ENCODE measurements at regions not wholly inside any gene's neighbourhood (a gene's known extent, or its start where the extent isn't known, plus 50 kb on each side); places are given as distances from the start of the nearest gene placed in this dataset.

DNA sequence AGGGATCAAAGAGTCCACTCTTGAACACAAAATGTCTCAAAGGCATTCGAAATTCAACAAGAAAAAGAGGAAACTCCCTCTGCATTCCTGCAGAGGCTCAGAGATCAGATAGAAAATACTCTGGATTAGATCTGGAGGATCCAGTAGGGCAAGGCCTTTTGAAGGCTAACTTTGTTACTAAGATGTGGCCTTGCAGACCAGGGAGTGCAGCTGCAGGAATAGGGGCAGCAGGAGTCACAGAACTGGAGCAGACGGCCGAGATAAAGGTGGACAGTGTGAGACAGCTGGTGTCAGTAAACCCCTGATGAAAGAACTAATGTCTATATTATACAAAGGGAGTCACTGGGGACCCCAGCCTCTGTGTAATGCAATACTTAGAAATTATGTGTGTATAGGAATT, 84.5 kb upstream of the PLSCR4 start:
- no peak for TF ChIP-seq CTCF (IDR thresholded peaks at IDR 0.05)
- TF ChIP-seq POLR2A (IDR thresholded peaks at IDR 0.05) = no peak
- TF ChIP-seq POLR2AphosphoS5 (IDR thresholded peaks at IDR 0.05) = no peak
